ENCODE measurements at regions not wholly inside any gene's neighbourhood (a gene's known extent, or its start where the extent isn't known, plus 50 kb on each side); places are given as distances from the start of the nearest gene placed in this dataset.

DNA sequence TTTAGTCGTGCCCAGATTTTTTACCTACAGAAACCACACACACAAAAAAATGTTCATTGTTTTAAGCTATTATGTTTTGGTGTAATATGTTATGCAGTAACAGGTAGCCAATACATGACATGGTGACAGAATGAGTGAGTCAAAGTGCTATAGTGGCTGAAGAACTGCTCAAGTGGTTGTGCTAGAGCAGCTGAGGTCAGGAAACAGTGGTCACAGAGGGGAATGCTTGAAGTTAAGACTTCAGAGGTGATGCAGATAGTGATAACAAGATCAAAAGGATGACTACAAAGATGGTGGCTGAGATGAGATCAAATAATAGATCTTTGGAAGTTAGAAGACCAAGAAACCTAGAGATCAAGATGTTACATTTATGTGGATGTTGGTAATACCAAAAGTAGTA lies 174.3 kb downstream of the KCNE4 start:
- TF ChIP-seq, protein P1, sequence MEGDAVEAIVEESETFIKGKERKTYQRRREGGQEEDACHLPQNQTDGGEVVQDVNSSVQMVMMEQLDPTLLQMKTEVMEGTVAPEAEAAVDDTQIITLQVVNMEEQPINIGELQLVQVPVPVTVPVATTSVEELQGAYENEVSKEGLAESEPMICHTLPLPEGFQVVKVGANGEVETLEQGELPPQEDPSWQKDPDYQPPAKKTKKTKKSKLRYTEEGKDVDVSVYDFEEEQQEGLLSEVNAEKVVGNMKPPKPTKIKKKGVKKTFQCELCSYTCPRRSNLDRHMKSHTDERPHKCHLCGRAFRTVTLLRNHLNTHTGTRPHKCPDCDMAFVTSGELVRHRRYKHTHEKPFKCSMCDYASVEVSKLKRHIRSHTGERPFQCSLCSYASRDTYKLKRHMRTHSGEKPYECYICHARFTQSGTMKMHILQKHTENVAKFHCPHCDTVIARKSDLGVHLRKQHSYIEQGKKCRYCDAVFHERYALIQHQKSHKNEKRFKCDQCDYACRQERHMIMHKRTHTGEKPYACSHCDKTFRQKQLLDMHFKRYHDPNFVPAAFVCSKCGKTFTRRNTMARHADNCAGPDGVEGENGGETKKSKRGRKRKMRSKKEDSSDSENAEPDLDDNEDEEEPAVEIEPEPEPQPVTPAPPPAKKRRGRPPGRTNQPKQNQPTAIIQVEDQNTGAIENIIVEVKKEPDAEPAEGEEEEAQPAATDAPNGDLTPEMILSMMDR (IDR thresholded peaks at IDR 0.05): no peak
- TF ChIP-seq POLR2A (IDR thresholded peaks at IDR 0.05): no peak
